ENCODE measurements at regions not wholly inside any gene's neighbourhood (a gene's known extent, or its start where the extent isn't known, plus 50 kb on each side); places are given as distances from the start of the nearest gene placed in this dataset.

DNA sequence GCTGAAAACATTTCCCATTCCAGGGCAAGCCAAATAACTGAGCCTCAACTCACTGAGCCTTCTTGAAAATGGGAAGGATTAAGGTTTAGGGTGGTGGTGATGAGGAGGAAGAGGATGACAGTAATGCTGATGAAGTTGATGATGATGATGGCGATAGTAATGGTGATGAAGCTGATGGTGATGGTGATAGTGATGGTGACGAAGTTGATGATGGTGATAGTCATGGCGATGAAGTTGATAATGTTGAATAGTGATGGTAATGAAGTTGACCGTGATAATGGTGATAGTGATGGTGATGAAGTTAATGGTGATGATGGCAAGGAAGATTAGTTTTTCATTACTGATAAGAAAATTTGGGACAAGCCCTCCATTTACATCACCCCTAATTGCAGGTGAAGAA is 285.8 kb upstream of the DYNLRB2 start:
- Histone ChIP-seq H3K27me3 (ENCODE audit: control insufficient read depth, insufficient read depth, low read length) (no peaks in the 10 kb centered on the region), H3K27ac (ENCODE audit: low read length) (no peak overlapping the region), H3K4me1 (ENCODE audit: control insufficient read depth, insufficient read depth, low read length) (no peaks in the 10 kb centered on the region), H3K36me3 (ENCODE audit: control insufficient read depth, insufficient read depth, low read length) (no peaks in the 10 kb centered on the region), H3K4me3 (ENCODE audit: low read depth in 2 of 2, low read length in 2 of 2) (no peak overlapping the region), H3K9me3 (ENCODE audit: control insufficient read depth, insufficient read depth, low read depth, low read length) (no peaks in the 10 kb centered on the region)
- in situ Hi-C loops (cut with HindIII; ENCODE audit: low pct_unique_long_range_greater_than_20kb, low sequenced_read_pairs) (no loop called here), intact Hi-C loops (cut with micrococcal nuclease; ENCODE audit: unreplicated experiment) (no loop called here)
- no peak for DNase-seq (ENCODE audit: low read depth, low spot score)
- POLR2A ChIA-PET, result no interaction called here
- ATAC-seq, result no peak
- BruUV-seq (replicated peaks), result no TSS peak
- TF ChIP-seq TCF7L2 (IDR thresholded peaks at IDR 0.05; ENCODE audit: low read depth, low read length), result no peak
- TF ChIP-seq POLR2AphosphoS5 (IDR thresholded peaks at IDR 0.05; ENCODE audit: low read depth, low read length), result no peak
- TF ChIP-seq, protein P1, sequence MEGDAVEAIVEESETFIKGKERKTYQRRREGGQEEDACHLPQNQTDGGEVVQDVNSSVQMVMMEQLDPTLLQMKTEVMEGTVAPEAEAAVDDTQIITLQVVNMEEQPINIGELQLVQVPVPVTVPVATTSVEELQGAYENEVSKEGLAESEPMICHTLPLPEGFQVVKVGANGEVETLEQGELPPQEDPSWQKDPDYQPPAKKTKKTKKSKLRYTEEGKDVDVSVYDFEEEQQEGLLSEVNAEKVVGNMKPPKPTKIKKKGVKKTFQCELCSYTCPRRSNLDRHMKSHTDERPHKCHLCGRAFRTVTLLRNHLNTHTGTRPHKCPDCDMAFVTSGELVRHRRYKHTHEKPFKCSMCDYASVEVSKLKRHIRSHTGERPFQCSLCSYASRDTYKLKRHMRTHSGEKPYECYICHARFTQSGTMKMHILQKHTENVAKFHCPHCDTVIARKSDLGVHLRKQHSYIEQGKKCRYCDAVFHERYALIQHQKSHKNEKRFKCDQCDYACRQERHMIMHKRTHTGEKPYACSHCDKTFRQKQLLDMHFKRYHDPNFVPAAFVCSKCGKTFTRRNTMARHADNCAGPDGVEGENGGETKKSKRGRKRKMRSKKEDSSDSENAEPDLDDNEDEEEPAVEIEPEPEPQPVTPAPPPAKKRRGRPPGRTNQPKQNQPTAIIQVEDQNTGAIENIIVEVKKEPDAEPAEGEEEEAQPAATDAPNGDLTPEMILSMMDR (IDR thresholded peaks at IDR 0.05), result no peak
- TF ChIP-seq SIN3A (IDR thresholded peaks at IDR 0.05; ENCODE audit: borderline replicate concordance, insufficient read depth, low read depth, low read length), result no peak
- TF ChIP-seq, protein P2, sequence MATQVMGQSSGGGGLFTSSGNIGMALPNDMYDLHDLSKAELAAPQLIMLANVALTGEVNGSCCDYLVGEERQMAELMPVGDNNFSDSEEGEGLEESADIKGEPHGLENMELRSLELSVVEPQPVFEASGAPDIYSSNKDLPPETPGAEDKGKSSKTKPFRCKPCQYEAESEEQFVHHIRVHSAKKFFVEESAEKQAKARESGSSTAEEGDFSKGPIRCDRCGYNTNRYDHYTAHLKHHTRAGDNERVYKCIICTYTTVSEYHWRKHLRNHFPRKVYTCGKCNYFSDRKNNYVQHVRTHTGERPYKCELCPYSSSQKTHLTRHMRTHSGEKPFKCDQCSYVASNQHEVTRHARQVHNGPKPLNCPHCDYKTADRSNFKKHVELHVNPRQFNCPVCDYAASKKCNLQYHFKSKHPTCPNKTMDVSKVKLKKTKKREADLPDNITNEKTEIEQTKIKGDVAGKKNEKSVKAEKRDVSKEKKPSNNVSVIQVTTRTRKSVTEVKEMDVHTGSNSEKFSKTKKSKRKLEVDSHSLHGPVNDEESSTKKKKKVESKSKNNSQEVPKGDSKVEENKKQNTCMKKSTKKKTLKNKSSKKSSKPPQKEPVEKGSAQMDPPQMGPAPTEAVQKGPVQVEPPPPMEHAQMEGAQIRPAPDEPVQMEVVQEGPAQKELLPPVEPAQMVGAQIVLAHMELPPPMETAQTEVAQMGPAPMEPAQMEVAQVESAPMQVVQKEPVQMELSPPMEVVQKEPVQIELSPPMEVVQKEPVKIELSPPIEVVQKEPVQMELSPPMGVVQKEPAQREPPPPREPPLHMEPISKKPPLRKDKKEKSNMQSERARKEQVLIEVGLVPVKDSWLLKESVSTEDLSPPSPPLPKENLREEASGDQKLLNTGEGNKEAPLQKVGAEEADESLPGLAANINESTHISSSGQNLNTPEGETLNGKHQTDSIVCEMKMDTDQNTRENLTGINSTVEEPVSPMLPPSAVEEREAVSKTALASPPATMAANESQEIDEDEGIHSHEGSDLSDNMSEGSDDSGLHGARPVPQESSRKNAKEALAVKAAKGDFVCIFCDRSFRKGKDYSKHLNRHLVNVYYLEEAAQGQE (IDR thresholded peaks at IDR 0.05; ENCODE audit: insufficient read depth in 1 of 2, low read depth in 2 of 2, low read length in 1 of 2), result no peak
- CTCF ChIA-PET, result no interaction called here

DNA sequence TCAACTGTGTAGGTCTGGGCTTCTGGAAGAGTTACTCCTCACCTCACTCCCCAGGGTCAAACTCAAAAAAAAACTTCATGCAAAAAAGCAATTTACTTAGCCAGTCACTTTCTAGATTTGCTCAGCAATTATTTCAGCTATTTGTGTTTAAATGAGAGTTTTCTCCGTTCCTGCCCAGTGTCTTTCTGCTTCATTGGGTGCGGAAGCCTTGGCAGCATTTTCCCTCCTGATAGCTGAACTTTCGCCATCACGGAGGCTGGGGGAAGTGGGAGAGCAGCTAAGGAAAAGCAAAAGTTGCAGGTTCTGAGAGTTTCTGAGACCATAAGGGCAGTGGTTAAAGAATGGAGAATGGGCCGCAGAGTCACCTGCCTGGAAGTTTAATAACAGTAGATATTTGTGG is 287.1 kb upstream of the DYNLRB2 start:
- Histone ChIP-seq H3K27ac (ENCODE audit: low read length) (no peak overlapping the region), H3K9me3 (ENCODE audit: control insufficient read depth, insufficient read depth, low read depth, low read length) (no peaks in the 10 kb centered on the region), H3K4me3 (ENCODE audit: low read depth in 2 of 2, low read length in 2 of 2) (no peak overlapping the region), H3K4me1 (ENCODE audit: control insufficient read depth, insufficient read depth, low read length) (no peaks in the 10 kb centered on the region), H3K36me3 (ENCODE audit: control insufficient read depth, insufficient read depth, low read length) (no peaks in the 10 kb centered on the region), H3K27me3 (ENCODE audit: control insufficient read depth, insufficient read depth, low read length) (no peaks in the 10 kb centered on the region)
- POLR2A ChIA-PET, result no interaction called here
- in situ Hi-C loops (cut with HindIII; ENCODE audit: low pct_unique_long_range_greater_than_20kb, low sequenced_read_pairs), result no loop called here
- CTCF ChIA-PET, result no interaction called here
- no TSS peak for BruUV-seq (replicated peaks)
- ATAC-seq (no peak), DNase-seq (ENCODE audit: low read depth, low spot score) (no peak)
- intact Hi-C loops (cut with micrococcal nuclease; ENCODE audit: unreplicated experiment), result no loop called here
- TF ChIP-seq SIN3A (IDR thresholded peaks at IDR 0.05; ENCODE audit: borderline replicate concordance, insufficient read depth, low read depth, low read length) (no peak), POLR2AphosphoS5 (IDR thresholded peaks at IDR 0.05; ENCODE audit: low read depth, low read length) (no peak), TCF7L2 (IDR thresholded peaks at IDR 0.05; ENCODE audit: low read depth, low read length) (no peak)
- TF ChIP-seq, protein P2 (IDR thresholded peaks at IDR 0.05; ENCODE audit: insufficient read depth in 1 of 2, low read depth in 2 of 2, low read length in 1 of 2), result no peak
- TF ChIP-seq, protein P1 (IDR thresholded peaks at IDR 0.05), result no peak
